K562 (cell line): ENCODE measurements at regions not wholly inside any gene's neighbourhood (a gene's known extent, or its start where the extent isn't known, plus 50 kb on each side); places are given as distances from the start of the nearest gene placed in this dataset.

Source experiments
- MEIS2 ChIP-seq: fragments of 450-650 bp; IDR thresholded peaks from 2 replicates; pipeline ENCODE4 v1.6.1; 2014; ENCODE audit warnings: mild to moderate bottlenecking; ENCODE audit not compliant: partially characterized antibody
- SNAPC5 ChIP-seq: fragments of 250-450 bp; sonication (Bioruptor Pico); IDR thresholded peaks from 2 replicates; pipeline ENCODE4 v1.8.0; 2021; ENCODE audit warnings: moderate library complexity, mild to moderate bottlenecking, inconsistent platforms
- TCF15 ChIP-seq: fragments of 250-450 bp; sonication (Bioruptor Pico); IDR thresholded peaks from 2 replicates; pipeline ENCODE4 v1.8.0; 2022; ENCODE audit warnings: moderate library complexity, mild to moderate bottlenecking, inconsistent platforms
- ZNF318 ChIP-seq, 2 experiments: fragments of 450-650 bp; IDR thresholded peaks; 2 replicates each; pipeline ENCODE4 v1.6.1; 2016; ENCODE audit warnings: mild to moderate bottlenecking in 2 of 2, borderline replicate concordance in 1 of 2, low read depth in 1 of 2, moderate library complexity in 1 of 2
- TF ChIP-seq, protein P1 (sequence below): fragments of 250-450 bp; sonication (Bioruptor Pico); IDR thresholded peaks from 2 replicates; pipeline ENCODE4 v1.8.0; 2021; ENCODE audit warnings: mild to moderate bottlenecking, moderate library complexity

- TF ChIP-seq ZNF318 (IDR thresholded peaks at IDR 0.05; ENCODE audit: borderline replicate concordance in 1 of 2, low read depth in 1 of 2) (no peak), SNAPC5 (CRISPR knock-in tag) (no peak), TCF15 (CRISPR knock-in tag) (no peak), MEIS2 (no peak)
- TF ChIP-seq, protein P1, sequence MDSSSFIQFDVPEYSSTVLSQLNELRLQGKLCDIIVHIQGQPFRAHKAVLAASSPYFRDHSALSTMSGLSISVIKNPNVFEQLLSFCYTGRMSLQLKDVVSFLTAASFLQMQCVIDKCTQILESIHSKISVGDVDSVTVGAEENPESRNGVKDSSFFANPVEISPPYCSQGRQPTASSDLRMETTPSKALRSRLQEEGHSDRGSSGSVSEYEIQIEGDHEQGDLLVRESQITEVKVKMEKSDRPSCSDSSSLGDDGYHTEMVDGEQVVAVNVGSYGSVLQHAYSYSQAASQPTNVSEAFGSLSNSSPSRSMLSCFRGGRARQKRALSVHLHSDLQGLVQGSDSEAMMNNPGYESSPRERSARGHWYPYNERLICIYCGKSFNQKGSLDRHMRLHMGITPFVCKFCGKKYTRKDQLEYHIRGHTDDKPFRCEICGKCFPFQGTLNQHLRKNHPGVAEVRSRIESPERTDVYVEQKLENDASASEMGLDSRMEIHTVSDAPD, result no peak
These were observed 53.8 kb upstream of the NUF2 start (continued) for GRCh38 chr1:163267962-163268361.
